Liver (tissue), 8 donors: ENCODE measurements at regions not wholly inside any gene's neighbourhood (a gene's known extent, or its start where the extent isn't known, plus 50 kb on each side); places are given as distances from the start of the nearest gene placed in this dataset.

ENCODE experiments used
- DNase-seq: peaks from one replicate; pipeline ENCODE4 v3.0.0-alpha.2; 2017; ENCODE audit warnings: low spot score
- H3K27ac ChIP-seq, 2 donors: one replicate each; pipeline ENCODE4 v1.7.0; 2013; ENCODE audit warnings: inconsistent platforms in 2 of 2, low read length in 2 of 2, control low read depth in 1 of 2, low read depth in 1 of 2, mild to moderate bottlenecking in 1 of 2
- H3K27me3 ChIP-seq, 4 donors: one replicate each; pipeline versions ENCODE4 v1.6.1 to v1.7.0; 2013; ENCODE audit warnings: low read length in 3 of 4, inconsistent platforms in 1 of 4, mild to moderate bottlenecking in 1 of 4, moderate library complexity in 1 of 4; ENCODE audit not compliant: control insufficient read depth in 4 of 4, insufficient read depth in 4 of 4
- H3K36me3 ChIP-seq, 4 donors: one replicate each; pipeline versions ENCODE4 v1.6.1 to v1.7.0; 2013; ENCODE audit warnings: low read length in 3 of 4, mild to moderate bottlenecking in 3 of 4, low read depth in 1 of 4, moderate library complexity in 1 of 4; ENCODE audit not compliant: control insufficient read depth in 4 of 4, insufficient read depth in 3 of 4
- H3K4me1 ChIP-seq, 4 donors: one replicate each; pipeline versions ENCODE4 v1.6.1 to v1.7.0; 2013; ENCODE audit warnings: low read length in 3 of 4, mild to moderate bottlenecking in 3 of 4, moderate library complexity in 1 of 4; ENCODE audit not compliant: control insufficient read depth in 4 of 4, insufficient read depth in 4 of 4
- H3K4me3 ChIP-seq, 3 donors: one replicate each; pipeline versions ENCODE4 v1.6.1 to v1.7.0; 2013; ENCODE audit warnings: low read length in 3 of 3, control low read depth in 1 of 3, low read depth in 1 of 3, mild to moderate bottlenecking in 1 of 3
- H3K9ac ChIP-seq, 2 donors: one replicate each; pipeline ENCODE4 v1.7.0; 2013; ENCODE audit warnings: low read length in 2 of 2, mild to moderate bottlenecking in 2 of 2, moderate library complexity in 2 of 2, control low read depth in 1 of 2, low read depth in 1 of 2
- H3K9me3 ChIP-seq, 4 donors: one replicate each; pipeline versions ENCODE4 v1.6.1 to v1.7.0; 2013; ENCODE audit warnings: low read length in 3 of 4; ENCODE audit not compliant: control insufficient read depth in 4 of 4
- EGR1 ChIP-seq, 2 donors: IDR thresholded peaks; 2 replicates each; pipeline ENCODE4 v1.6.1; 2016 to 2018; ENCODE audit warnings: antibody characterized with exemption in 2 of 2, low read depth in 2 of 2
- FOXA1 ChIP-seq: IDR thresholded peaks from 2 replicates; pipeline ENCODE4 v1.6.1; 2016; ENCODE audit warnings: antibody characterized with exemption
- FOXA2 ChIP-seq: IDR thresholded peaks from 2 replicates; pipeline ENCODE4 v1.6.1; 2016; ENCODE audit warnings: antibody characterized with exemption
- GABPA ChIP-seq, 2 donors: IDR thresholded peaks in 1 of 2; conservative IDR thresholded peaks in 1 of 2; 2 replicates each; pipeline ENCODE4 v1.6.1; 2016; ENCODE audit warnings: antibody characterized with exemption in 2 of 2, mild to moderate bottlenecking in 1 of 2, moderate library complexity in 1 of 2
- HNF4A ChIP-seq, 2 donors: conservative IDR thresholded peaks; 2 replicates each; pipeline ENCODE4 v1.6.1; 2016; ENCODE audit warnings: antibody characterized with exemption in 2 of 2, mild to moderate bottlenecking in 2 of 2
- HNF4G ChIP-seq: IDR thresholded peaks from 2 replicates; pipeline ENCODE4 v1.6.1; 2016; ENCODE audit warnings: antibody characterized with exemption
- JUND ChIP-seq, 2 donors: IDR thresholded peaks; 2 replicates each; pipeline ENCODE4 v1.6.1; 2016; ENCODE audit warnings: antibody characterized with exemption in 2 of 2
- MAX ChIP-seq: IDR thresholded peaks from 2 replicates; pipeline ENCODE4 v1.6.1; 2016; ENCODE audit warnings: antibody characterized with exemption
- NR2F2 ChIP-seq: IDR thresholded peaks from 2 replicates; pipeline ENCODE4 v1.6.1; 2016; ENCODE audit warnings: antibody characterized with exemption
- RAD21 ChIP-seq, 2 donors: IDR thresholded peaks; 2 replicates each; pipeline ENCODE4 v1.6.1; 2016; ENCODE audit warnings: antibody characterized with exemption in 2 of 2, mild to moderate bottlenecking in 2 of 2
- RXRA ChIP-seq, 2 donors: IDR thresholded peaks; 2 replicates each; pipeline ENCODE4 v1.6.1; 2017 to 2018; ENCODE audit warnings: antibody characterized with exemption in 2 of 2, mild to moderate bottlenecking in 1 of 2
- SP1 ChIP-seq: IDR thresholded peaks from 2 replicates; pipeline ENCODE4 v1.6.1; 2018; ENCODE audit warnings: antibody characterized with exemption, mild to moderate bottlenecking
- TAF1 ChIP-seq: conservative IDR thresholded peaks from 2 replicates; pipeline ENCODE4 v1.6.1; 2016; ENCODE audit warnings: antibody characterized with exemption, mild to moderate bottlenecking
- YY1 ChIP-seq: IDR thresholded peaks from 2 replicates; pipeline ENCODE4 v1.6.1; 2016; ENCODE audit warnings: antibody characterized with exemption, mild to moderate bottlenecking
- ZBTB33 ChIP-seq: IDR thresholded peaks from 2 replicates; pipeline ENCODE4 v1.6.1; 2016; ENCODE audit warnings: antibody characterized with exemption
- WGBS: extraction: QIAGEN DNeasy Blood & Tissue Kit; methylation state at CpG from one replicate; pipeline ENCODE4 v1.1.7; 2013; 5-methylcytosine and 5-hydroxymethylcytosine counted together
- TF ChIP-seq, protein P1 (sequence below): IDR thresholded peaks from 2 replicates; pipeline ENCODE4 v1.6.1; 2016; ENCODE audit warnings: antibody characterized with exemption, mild to moderate bottlenecking
- TF ChIP-seq, protein P2 (sequence below): IDR thresholded peaks from 2 replicates; pipeline ENCODE4 v1.6.1; 2016; ENCODE audit warnings: antibody characterized with exemption
- TF ChIP-seq, protein P3 (sequence below): fragments of 150-350 bp; IDR thresholded peaks from 2 replicates; pipeline ENCODE4 v1.5.1; 2017; ENCODE audit warnings: improper control_type of control experiment, low read depth, low read length; ENCODE audit not compliant: missing input control
- donor health status: healthy.
- donor health status: healthy.
- donor health status: healthy.
- donor health status: healthy.
- donor health status: healthy.

DNA sequence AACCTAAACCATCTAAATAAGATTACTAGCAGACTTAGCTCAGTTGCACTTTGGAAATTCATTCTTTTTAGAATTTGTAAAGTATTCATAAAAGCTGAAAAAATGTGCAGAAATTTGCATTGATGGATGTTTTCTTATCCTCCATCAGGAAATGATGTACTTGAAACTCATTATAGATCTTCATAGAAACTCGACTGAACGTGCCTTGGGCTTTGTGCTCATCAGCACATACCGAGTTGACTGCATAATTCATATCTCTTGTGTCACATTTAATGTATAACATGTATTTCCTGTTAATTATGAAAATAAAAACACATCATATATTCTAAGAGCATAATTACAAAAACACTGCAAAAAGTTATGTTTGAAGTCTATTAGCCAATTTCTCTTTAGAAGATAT is 290.9 kb upstream of the NR5A2 start:
- H3K9ac ChIP-seq = no peak overlapping the region
- DNase-seq = no peak
- no peaks in the 10 kb centered on the region for H3K27me3 ChIP-seq
- no peaks in the 10 kb centered on the region for H3K36me3 ChIP-seq
- no peaks in the 10 kb centered on the region for H3K4me1 ChIP-seq
- TF ChIP-seq RAD21 (IDR thresholded peaks at IDR 0.05) (no peak), ZBTB33 (no peak), NR2F2 (no peak), HNF4G (no peak)
- TF ChIP-seq, protein P1, sequence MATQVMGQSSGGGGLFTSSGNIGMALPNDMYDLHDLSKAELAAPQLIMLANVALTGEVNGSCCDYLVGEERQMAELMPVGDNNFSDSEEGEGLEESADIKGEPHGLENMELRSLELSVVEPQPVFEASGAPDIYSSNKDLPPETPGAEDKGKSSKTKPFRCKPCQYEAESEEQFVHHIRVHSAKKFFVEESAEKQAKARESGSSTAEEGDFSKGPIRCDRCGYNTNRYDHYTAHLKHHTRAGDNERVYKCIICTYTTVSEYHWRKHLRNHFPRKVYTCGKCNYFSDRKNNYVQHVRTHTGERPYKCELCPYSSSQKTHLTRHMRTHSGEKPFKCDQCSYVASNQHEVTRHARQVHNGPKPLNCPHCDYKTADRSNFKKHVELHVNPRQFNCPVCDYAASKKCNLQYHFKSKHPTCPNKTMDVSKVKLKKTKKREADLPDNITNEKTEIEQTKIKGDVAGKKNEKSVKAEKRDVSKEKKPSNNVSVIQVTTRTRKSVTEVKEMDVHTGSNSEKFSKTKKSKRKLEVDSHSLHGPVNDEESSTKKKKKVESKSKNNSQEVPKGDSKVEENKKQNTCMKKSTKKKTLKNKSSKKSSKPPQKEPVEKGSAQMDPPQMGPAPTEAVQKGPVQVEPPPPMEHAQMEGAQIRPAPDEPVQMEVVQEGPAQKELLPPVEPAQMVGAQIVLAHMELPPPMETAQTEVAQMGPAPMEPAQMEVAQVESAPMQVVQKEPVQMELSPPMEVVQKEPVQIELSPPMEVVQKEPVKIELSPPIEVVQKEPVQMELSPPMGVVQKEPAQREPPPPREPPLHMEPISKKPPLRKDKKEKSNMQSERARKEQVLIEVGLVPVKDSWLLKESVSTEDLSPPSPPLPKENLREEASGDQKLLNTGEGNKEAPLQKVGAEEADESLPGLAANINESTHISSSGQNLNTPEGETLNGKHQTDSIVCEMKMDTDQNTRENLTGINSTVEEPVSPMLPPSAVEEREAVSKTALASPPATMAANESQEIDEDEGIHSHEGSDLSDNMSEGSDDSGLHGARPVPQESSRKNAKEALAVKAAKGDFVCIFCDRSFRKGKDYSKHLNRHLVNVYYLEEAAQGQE = no peak
- H3K27ac ChIP-seq = no peak overlapping the region
- no peak overlapping the region for H3K4me3 ChIP-seq
- 78% methylated on average over 3 of the region's 3 CpGs for WGBS
- no peaks in the 10 kb centered on the region for H3K9me3 ChIP-seq

- H3K27me3 ChIP-seq = no peaks in the 10 kb centered on the region
- no peak overlapping the region for H3K4me3 ChIP-seq
- H3K9ac ChIP-seq = no peak overlapping the region
- H3K36me3 ChIP-seq = no peaks in the 10 kb centered on the region
- no peak overlapping the region for H3K27ac ChIP-seq
- TF ChIP-seq NR2F2 (no peak), RXRA (IDR thresholded peaks at IDR 0.05) (no peak), YY1 (no peak), FOXA1 (no peak), EGR1 (IDR thresholded peaks at IDR 0.05; ENCODE audit: low read depth in 2 of 2) (no peak), JUND (IDR thresholded peaks at IDR 0.05) (no peak), HNF4A (conservative IDR thresholded peaks at IDR 0.05) (no peak), GABPA (IDR thresholded peaks at IDR 0.05 in 1 of 2, conservative IDR thresholded peaks at IDR 0.05 in 1 of 2) (no peak), FOXA2 (no peak), MAX (no peak), ZBTB33 (no peak), RAD21 (IDR thresholded peaks at IDR 0.05) (no peak), TAF1 (no peak), HNF4G (no peak), SP1 (no peak)
- TF ChIP-seq, protein P2, sequence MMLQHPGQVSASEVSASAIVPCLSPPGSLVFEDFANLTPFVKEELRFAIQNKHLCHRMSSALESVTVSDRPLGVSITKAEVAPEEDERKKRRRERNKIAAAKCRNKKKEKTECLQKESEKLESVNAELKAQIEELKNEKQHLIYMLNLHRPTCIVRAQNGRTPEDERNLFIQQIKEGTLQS = no peak
- TF ChIP-seq, protein P3, sequence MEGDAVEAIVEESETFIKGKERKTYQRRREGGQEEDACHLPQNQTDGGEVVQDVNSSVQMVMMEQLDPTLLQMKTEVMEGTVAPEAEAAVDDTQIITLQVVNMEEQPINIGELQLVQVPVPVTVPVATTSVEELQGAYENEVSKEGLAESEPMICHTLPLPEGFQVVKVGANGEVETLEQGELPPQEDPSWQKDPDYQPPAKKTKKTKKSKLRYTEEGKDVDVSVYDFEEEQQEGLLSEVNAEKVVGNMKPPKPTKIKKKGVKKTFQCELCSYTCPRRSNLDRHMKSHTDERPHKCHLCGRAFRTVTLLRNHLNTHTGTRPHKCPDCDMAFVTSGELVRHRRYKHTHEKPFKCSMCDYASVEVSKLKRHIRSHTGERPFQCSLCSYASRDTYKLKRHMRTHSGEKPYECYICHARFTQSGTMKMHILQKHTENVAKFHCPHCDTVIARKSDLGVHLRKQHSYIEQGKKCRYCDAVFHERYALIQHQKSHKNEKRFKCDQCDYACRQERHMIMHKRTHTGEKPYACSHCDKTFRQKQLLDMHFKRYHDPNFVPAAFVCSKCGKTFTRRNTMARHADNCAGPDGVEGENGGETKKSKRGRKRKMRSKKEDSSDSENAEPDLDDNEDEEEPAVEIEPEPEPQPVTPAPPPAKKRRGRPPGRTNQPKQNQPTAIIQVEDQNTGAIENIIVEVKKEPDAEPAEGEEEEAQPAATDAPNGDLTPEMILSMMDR = no peak
- TF ChIP-seq, protein P1 = no peak
- DNase-seq = no peak
- H3K4me1 ChIP-seq = peaks cover 0 to 5% (median 2%) of the 10 kb centered on the region in 4 donors
- no peaks in the 10 kb centered on the region for H3K9me3 ChIP-seq
- WGBS = 79% methylated on average over 7 of the region's 7 CpGs
Observed at GRCh38 chr1:199741586-199741985, 285.9 kb upstream of the NR5A2 start.
